Prostate gland (tissue), 2 donors: ENCODE measurements at regions not wholly inside any gene's neighbourhood (a gene's known extent, or its start where the extent isn't known, plus 50 kb on each side); places are given as distances from the start of the nearest gene placed in this dataset.

ENCODE experiments used
- DNase-seq: peaks from one replicate; pipeline ENCODE4 v3.0.0-alpha.2; 2019; ENCODE audit warnings: low spot score
- H3K27ac ChIP-seq, 2 donors: fragments of 200-600 bp; sonication (generic); 2 replicates each; pipeline ENCODE4 v1.5.1; 2017 to 2019
- H3K27me3 ChIP-seq: fragments of 200-600 bp; sonication (generic); replicated peaks from 2 replicates; pipeline ENCODE4 v1.5.1; 2019; ENCODE audit not compliant: insufficient read depth
- H3K36me3 ChIP-seq, 2 donors: fragments of 200-600 bp; sonication (generic); 1 replicate in 1 of 2; 2 replicates in 1 of 2; pipeline versions ENCODE4 v1.5.1 to v1.8.1; 2017 to 2019
- H3K4me1 ChIP-seq: fragments of 200-600 bp; sonication (generic); replicated peaks from 2 replicates; pipeline ENCODE4 v1.5.1; 2019
- H3K4me3 ChIP-seq, 2 donors: fragments of 200-600 bp; sonication (generic); 2 replicates each; pipeline ENCODE4 v1.5.1; 2017 to 2019
- H3K9me3 ChIP-seq: fragments of 200-600 bp; sonication (generic); 2 replicates; pipeline ENCODE4 v1.5.1; 2017
- CTCF ChIP-seq, 4 experiments: fragments of 200-600 bp in 2 of 4; fragments of 450-650 bp in 2 of 4; sonication (generic) in 2 of 4; IDR thresholded peaks; 1 replicate in 3 of 4; 2 replicates in 1 of 4; pipeline ENCODE4 v1.5.1; 2016 to 2019; ENCODE audit warnings: antibody characterized with exemption in 4 of 4, mild to moderate bottlenecking in 2 of 4, moderate library complexity in 2 of 4
- POLR2A ChIP-seq: fragments of 450-650 bp; IDR thresholded peaks from one replicate; pipeline ENCODE4 v1.6.1; 2016; ENCODE audit warnings: antibody characterized with exemption, mild to moderate bottlenecking
- POLR2AphosphoS5 ChIP-seq: sonication (generic); formaldehyde crosslinking; IDR thresholded peaks from one replicate; pipeline ENCODE4 v1.6.1; 2017; ENCODE audit warnings: antibody characterized with exemption
- WGBS: methylation state at CpG from one replicate; pipeline ENCODE4 v1.1.5; 2018; 5-methylcytosine and 5-hydroxymethylcytosine counted together
- intact Hi-C: fragments of 100-400 bp; cut with DNase I; formaldehyde crosslinking; loops from one replicate; pipeline ENCODE4 v1.14.2; 2022

DNA sequence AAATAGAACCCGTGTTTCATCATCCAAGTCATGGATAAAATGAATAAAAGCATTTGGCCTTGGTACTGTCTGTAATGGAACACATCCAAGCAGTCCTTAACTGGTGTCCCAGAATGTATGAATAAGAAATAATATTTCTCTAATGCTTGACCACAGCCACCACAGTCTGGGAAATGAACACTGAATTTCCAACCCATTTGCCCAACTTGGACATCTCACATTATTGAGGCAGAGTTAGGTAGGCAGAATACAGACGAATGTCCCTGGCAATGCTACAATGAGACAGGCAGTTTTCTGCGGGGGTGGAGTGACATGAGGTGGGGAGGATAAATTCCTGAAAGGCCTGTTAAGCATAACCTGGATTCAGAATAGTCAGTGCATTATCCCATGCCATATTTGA lies 245.7 kb downstream of the ZIC1 start:
- no peak for DNase-seq
- TF ChIP-seq POLR2AphosphoS5 (no peak), POLR2A (no peak), CTCF (IDR thresholded peaks at IDR 0.05) (no peak)
- no peak overlapping the region for H3K27ac ChIP-seq
- intact Hi-C loops: no loop called here
- H3K9me3 ChIP-seq: no peaks in the 10 kb centered on the region
- no peak overlapping the region for H3K4me3 ChIP-seq
- no peaks in the 10 kb centered on the region for H3K36me3 ChIP-seq
- 54% methylated on average over 3 of the region's 3 CpGs for WGBS
- no peaks in the 10 kb centered on the region for H3K4me1 ChIP-seq
- H3K27me3 ChIP-seq: no peaks in the 10 kb centered on the region

DNA sequence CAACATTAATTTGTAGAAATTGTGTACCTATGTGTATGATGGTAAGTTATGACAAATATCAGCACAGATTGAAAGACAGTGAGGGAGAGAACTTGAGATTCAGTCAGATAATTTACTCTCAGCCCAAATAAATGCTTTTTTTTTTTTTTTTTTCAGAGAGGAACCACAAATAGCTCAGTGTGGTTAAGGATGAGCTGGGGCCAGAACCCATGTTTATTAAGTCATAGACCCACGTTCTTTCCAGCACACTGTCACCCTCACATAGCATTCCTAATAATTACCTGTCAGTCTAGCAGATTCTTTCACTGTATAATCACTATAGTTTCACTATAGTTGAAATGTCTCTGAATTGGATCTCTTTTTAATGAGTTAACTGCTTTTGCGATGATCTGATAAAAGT lies 246.1 kb downstream of the ZIC1 start:
- Histone ChIP-seq H3K36me3 (no peaks in the 10 kb centered on the region), H3K27me3 (no peaks in the 10 kb centered on the region), H3K4me1 (no peaks in the 10 kb centered on the region), H3K9me3 (no peaks in the 10 kb centered on the region), H3K27ac (no peak overlapping the region), H3K4me3 (no peak overlapping the region)
- no peak for DNase-seq
- intact Hi-C loops: no loop called here
- TF ChIP-seq CTCF (IDR thresholded peaks at IDR 0.05): no peak
- no peak for TF ChIP-seq POLR2AphosphoS5
- TF ChIP-seq POLR2A: no peak
- 55% methylated on average over 2 of the region's 2 CpGs for WGBS

DNA sequence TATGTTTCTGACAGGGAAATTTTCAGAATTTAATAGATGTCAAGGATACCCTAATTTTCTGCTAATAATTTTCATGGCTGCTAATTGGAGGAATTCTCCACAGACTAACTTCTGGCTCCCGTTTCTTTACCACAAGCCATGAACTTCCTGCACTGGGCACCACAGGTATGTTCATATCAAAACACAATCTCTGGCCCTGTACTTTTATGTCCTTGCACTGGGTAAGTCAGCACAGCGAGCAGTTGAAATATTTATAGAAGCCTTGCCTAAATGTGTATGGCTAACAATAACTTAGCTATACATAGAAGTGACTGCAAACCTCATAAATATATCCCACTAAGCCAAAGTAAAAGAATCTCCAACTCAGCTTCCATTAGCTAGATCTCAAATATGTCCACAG lies 246.9 kb downstream of the ZIC1 start:
- no peaks in the 10 kb centered on the region for H3K27me3 ChIP-seq
- no peaks in the 10 kb centered on the region for H3K36me3 ChIP-seq
- H3K4me1 ChIP-seq: no peaks in the 10 kb centered on the region
- H3K4me3 ChIP-seq: no peak overlapping the region
- no peaks in the 10 kb centered on the region for H3K9me3 ChIP-seq
- TF ChIP-seq POLR2A (no peak), CTCF (IDR thresholded peaks at IDR 0.05) (no peak), POLR2AphosphoS5 (no peak)
- H3K27ac ChIP-seq: no peak overlapping the region
- DNase-seq: no peak
- WGBS: 24% methylated on average over 2 of the region's 2 CpGs
- intact Hi-C loops: no loop called here

DNA sequence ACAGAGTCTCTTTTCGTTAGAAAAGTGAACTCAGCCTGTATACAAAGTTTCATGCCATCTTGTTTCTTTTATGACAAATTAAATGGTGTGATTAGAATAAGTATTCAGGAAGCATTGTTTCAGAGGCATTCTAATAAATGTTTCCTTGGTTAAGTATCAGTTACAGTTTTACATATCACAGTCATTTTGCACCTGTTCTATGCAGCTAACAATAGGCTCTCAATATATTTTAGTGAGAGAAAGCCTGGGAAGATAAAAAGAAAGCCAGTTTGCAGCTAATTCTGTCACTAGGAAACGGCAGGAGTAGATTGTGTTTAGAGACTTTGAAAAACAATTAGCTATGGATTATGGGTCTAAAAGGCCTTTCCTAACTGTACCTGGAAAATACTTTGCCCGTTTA lies 252.8 kb downstream of the ZIC1 start:
- DNase-seq: no peak
- no peak for TF ChIP-seq POLR2AphosphoS5
- TF ChIP-seq POLR2A: no peak
- no peak for TF ChIP-seq CTCF (IDR thresholded peaks at IDR 0.05)
- WGBS: 49% methylated on average over 3 of the region's 3 CpGs
- Histone ChIP-seq H3K4me3 (no peak overlapping the region), H3K27ac (no peak overlapping the region), H3K9me3 (no peaks in the 10 kb centered on the region), H3K4me1 (no peaks in the 10 kb centered on the region), H3K27me3 (no peaks in the 10 kb centered on the region), H3K36me3 (no peaks in the 10 kb centered on the region)
- intact Hi-C loops: no loop called here

DNA sequence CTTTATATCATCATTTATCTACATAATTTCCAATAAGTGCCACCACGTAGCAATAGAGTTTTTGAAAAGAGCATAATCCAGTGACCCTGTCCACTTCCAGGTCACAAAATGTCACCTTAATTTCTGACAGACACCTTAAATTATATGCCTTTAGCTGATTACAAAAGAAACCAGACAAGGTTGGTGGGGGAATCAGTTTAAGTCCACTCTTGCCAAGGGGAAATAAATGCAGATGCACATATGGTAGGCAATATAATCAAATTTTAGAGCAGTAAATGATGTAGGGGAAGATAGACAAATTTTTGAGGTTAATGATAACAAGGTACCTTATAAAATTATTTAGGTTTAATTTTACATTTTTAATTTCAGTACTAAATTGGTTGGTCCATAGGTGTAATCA lies 253.5 kb downstream of the ZIC1 start:
- WGBS: 81% methylated on average over 1 of the region's 1 CpG
- H3K4me3 ChIP-seq: no peak overlapping the region
- H3K9me3 ChIP-seq: no peaks in the 10 kb centered on the region
- no peaks in the 10 kb centered on the region for H3K4me1 ChIP-seq
- TF ChIP-seq POLR2A: no peak
- no peak for TF ChIP-seq CTCF (IDR thresholded peaks at IDR 0.05)
- TF ChIP-seq POLR2AphosphoS5: no peak
- no peak for DNase-seq
- H3K27ac ChIP-seq: no peak overlapping the region
- H3K27me3 ChIP-seq: no peaks in the 10 kb centered on the region
- intact Hi-C loops: no loop called here
- H3K36me3 ChIP-seq: no peaks in the 10 kb centered on the region
